NCI-H146 (cell line): ENCODE measurements at regions not wholly inside any gene's neighbourhood (a gene's known extent, or its start where the extent isn't known, plus 50 kb on each side); places are given as distances from the start of the nearest gene placed in this dataset.

Source experiments
- DNase-seq: peaks from one replicate; lab custom pipeline; 2025; lab: John Stamatoyannopoulos, UW

DNA sequence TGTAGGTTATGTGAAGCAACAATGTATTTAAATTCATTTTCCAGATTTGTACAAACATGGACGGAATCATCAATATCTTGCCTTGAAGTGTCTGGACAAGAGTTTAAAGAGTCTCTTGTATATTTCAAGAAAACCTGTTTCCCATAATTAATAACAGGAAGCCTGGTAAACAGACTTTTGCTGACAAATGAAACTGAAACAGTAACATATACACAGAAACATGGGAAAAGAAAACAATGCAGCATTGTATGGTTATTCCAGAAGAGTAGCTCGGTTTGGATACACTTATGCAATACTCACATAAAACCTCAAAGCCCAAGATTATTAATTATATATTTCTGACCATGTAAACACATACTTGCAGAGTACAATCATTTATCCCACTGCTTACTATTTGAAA lies 265.5 kb downstream of the PTPRC start:
- no peak for DNase-seq

DNA sequence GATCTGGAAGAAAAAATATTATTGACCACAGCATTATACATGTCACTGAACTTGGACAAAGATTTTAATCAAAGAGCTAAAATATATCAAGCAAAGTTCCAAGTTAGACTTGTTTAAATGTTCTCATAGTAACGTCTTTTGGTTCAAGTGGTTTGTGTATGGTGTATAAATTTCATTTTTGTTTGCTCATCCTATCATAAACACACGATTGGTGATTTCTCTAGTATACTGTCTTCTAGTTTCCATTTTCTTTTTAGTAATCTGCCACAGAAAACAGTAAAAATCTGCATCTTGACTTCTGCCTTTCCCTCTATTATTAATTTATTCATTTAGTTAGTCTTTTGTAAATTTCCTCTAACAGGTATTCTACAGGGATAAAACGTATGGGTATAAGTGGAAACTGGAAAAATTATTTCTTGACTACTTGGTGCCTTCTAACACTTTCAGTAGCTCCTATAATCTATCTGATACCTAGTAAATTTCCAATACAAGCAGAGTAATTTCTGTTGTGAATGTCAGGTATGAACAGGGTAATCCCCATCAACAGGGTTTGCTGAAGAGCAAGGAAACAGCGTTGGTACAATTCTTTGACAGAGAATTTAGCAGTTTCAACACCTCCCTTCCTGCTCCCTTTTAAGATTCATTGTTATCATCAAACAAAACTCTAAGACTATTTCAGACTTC lies 268.0 kb downstream of the PTPRC start:
- no peak for DNase-seq

DNA sequence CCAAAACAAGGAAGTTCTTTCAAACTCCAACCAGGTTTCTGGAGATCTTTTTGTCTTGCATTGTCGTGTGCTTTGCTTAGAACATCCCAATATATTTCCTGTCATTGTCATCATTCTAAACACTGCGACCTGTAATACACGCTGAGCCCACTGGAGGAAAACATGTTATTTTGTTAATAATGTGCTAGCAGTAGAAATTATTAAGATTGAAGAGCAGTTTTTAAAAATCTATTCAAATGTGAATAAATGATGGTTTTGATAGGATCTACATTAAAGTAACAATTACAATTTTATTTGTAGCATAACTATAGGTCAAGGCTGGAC lies 268.5 kb downstream of the PTPRC start:
- no peak for DNase-seq

DNA sequence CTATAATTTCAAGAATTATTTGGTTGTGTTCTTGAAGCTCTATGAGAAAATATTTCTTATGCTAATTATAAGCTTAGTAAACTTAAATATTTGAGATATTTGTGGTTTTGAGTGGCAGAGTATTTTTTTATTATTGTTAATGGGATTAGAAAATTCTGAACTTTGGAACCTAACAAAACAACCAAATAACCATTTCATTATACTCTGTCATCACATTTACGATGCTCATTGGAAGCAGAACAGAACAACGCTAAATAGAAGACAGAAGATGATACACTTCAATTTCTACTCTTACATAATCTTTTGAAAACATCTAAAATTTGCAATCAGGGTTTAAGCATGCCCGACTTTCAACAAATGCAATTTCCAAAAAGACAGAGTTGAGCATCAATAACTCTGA lies 270.2 kb downstream of the PTPRC start:
- no peak for DNase-seq

DNA sequence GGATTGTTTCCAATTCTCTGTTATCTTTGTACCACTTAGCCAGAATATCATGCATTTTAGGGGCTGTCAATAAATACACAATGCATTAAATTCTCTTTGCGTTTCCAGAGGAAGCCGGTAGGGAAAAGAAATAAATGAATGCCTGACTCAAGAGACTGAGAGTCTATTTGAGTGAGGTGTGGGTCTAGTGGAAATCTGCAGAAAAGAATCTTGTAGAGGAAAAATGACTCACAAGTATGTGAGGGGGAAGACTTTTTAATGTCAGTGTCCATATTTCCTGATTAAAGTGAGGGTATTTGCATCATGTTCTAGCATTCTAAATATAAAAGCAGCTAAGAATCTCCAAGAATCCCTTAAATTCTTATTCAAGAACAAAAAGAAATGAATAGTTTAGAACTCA lies 271.1 kb downstream of the PTPRC start:
- DNase-seq, result no peak

DNA sequence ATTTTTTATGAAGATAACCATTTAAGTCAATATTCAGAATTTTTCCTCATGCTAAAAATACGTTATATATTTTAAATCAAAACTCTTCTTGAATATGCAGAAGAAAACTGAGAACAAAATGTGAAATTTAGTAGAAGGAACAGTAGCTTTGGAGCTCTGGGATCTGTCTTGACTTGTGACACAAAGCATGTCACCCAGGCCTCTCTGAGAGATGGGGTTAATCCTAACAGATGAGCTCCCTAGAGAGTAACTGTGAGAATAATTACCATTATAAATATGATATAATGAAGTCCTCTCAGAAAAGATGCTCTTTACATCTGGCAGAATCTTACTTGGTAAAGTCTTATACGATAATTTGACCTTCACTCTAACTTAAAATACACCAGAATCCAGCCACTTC lies 272.0 kb downstream of the PTPRC start:
- DNase-seq, result no peak

DNA sequence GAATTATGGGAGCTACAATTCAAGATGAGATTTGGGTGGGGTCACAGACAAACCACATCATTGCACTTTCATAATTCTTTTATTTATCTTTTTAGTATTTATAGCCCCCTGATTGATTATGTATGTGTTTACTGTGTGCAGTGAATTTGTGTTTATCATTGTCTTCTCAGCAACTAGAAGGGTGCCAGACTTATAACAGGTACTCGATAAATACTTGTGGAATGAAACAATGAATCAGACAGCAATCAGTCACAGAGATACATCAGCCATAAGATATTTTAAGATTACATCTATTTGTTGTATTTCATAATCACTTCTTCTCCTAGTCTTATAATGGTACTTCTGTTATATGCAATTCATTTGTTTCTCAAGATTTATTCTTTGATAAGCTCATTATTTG lies 273.2 kb downstream of the PTPRC start:
- DNase-seq, result no peak

DNA sequence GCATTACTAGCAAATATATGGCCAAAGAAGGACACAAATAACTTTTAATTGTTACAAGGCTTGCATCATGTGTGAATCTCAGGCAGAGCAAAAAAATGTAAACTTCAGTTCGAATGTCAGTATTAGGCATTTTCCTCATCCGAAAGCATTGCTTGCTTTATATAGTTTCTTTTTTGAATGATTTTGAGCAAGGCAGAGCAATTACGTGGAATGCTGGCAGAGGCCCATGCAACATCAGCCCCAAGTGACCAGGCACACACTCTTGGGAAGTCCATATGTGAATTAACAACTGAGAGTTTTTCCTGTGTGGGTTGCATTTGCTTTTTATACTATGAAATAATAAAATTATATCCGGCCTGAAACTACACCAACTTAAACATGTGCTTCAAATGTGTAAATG lies 274.8 kb downstream of the PTPRC start:
- DNase-seq, result no peak

DNA sequence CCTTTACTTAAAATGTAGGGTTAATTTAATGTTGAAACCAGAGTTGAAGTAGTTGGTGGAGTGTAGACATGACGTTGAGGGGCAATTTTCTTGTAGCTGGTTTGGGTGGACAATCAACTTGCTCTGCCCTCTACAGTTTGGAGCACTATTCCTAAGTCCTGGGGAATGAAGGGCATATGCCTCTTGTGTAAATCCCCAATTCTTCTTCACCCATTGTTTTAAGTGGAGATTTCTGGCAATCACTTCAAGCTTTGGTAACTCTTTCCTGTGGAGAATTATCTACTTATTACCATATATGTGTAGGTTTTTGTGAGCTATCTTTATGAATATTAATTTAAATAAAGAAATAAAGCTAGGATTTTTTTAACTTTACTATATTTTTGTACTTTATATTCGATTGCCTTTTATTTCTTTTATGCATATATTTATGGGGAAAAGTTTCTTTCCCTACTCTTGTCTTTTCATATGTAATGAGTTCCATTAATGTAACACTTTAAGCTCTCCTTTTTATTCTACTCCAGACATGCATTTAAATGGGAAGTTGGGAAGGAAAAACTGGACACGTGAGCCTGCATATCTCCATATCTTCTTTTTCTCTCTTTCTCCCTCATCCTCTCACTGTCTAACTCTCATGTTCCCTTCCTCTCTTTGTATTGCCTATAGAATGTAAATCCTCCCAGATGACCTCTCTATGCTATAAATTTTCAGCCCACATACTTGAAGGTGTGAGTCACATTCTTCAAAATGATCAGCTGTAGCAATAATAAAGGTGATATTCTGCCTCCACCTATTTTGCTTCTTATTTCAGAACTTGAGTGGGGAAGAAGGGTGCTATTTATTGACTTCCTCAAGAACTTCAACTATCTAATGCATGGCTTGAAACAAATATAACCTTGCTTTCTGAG lies 276.7 kb downstream of the PTPRC start:
- DNase-seq, result no peak

DNA sequence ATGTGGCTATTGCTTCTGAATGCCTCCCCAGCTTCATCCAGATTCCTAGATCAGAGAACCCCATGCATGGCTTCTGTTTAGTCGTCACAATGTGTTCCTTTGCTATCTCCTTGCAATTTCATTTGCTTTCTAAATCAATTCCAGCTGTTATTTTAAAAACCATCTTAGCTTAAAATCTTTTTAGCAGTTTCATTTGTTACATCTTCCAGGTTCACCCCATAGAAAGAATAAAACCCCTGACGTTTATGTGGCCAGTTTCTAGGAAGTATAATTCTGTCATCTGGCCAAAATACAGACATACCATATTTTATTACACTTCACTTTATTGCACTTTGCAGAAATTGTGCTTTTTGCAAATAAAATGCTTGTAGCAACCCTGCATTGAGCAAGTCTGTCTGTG lies 278.4 kb downstream of the PTPRC start:
- DNase-seq, result no peak

DNA sequence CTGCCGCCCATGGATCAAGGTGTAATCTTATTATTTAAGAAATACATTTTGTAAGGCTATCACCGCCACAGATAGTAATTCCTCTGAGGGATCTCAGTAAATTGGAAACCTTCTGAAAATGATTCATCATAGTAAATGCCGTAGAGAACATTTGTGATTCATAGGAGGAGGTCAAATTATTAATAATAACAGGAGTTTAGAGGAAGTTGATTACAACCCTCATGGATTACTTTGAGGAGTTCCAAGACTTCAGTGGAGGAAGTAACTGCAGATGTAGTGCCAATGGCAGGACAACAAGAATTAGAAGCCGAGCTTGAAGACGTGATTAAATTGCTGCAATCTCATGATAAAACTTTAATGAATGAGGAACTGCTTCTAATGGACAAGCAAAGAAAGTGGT lies 280.1 kb downstream of the PTPRC start:
- no peak for DNase-seq

DNA sequence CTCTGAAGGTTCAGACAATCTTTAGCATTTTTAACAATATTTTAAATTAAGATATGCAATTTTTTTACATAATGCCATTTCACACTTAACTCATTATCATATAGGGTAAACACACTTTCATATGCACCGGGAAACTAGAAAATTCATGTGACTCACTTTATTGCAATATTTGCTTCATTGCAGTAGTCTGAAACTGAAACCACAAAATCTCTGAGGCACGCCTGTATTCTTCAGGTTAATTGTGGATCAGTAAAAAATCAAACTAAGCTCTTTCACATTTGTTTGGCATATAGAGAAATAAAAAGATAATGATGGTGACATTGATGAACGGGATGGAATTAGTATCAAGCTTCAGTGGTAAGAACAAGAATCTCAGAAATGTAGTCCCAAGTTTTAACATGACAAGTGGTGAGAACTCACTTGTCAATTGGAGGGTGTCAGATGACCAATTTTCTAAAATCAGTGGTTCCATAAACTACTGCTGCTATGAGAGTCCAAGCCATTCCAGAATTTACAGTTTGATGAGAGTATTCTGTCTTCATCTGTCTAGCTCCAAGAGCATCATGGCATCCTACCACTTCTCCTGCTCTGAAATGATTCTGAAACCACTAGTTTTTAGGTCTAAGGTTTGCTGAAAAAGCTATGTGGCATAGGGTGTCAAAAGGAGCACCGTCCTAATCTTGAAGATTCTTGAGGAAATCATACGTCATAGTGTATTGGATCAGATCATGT lies 281.0 kb downstream of the PTPRC start:
- no peak for DNase-seq

DNA sequence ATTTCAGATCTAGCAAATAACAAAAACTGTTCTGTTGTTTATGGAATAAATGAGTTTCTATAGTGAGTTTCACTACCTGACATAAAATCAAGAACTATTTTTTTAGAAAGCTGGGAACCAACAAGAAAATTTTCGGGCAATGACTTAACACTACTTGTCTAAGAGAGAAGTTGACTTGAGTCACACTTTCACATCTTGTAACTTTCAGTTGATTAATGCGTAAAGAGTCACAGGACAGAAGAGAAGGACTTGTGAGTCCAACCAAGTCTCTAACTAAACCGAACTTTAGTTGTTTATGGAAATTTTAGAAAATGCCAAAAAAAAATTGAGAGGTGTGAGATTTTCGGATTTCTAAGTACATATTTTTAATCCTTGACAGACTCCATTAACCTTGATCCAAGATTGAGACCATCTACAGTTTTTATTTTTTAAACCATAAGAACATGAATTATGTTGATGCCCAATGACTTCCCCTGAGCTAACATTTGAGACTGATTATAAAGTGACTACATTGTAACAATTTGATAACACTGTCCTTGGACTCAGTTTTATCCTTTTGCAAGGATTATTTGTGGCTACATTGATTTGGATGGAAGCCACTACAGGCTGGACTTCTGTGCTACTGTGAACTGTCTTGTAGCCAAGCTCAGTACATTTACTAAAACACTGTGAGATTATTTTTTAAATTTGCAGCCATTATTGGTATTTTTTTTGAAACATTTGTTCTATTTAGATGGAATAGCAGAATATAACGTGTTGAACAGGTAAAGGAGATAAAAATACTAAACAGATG lies 284.0 kb downstream of the PTPRC start:
- no peak for DNase-seq

DNA sequence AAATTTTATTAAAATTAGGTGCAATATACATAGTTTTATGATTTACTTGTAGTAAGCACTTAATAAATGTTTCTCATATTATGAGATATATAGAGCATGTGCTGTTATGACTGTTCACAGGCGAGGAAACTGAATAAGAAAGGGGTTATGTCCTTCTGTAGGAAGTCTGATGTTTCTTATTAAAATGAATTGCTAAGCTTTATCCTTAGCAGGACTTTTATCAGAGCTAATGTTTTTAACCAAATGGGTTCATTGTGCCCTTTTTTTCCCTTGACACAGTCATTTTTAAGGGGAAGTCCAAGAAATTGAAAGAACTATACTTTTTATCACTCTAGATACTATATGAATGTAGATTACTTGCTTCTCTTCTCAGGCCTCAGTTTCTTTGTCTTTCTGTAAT lies 285.2 kb downstream of the PTPRC start:
- no peak for DNase-seq

DNA sequence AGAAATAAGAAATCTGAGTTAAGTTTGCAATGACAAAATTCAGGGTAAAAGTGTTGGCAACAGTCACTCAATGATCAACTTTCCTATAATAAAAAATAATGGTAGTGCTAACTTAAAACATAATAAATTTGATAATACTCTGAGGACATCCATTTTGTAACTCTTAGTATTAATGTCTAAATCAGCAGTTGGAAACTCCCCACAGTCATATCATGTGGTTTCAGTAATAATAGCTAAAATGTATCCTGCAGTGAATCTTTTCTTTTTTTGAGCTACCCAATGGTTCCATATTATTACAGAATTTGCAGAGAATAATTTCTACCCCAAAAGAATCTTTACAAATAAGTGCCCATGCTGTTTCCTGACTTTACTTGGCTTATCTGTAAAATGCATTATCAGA lies 286.7 kb downstream of the PTPRC start:
- no peak for DNase-seq

DNA sequence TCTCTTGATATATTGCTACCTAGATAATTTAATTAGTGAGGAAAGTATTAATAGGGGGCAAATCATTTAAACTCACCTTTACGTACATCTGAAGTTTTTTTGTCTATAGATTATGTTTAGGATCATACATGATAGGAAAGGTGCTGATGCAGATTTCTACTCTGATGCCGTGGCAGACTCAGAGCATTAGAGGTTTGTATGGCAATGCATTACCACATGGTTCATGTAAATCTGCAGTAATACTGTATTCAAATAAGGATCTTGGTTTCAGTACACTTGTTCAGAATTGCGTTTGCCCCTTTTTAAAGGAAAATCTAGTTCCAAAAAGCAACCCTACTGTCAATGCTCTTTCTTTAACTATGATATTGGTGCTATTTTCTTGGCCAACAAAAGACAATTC lies 288.3 kb downstream of the PTPRC start:
- DNase-seq, result no peak

DNA sequence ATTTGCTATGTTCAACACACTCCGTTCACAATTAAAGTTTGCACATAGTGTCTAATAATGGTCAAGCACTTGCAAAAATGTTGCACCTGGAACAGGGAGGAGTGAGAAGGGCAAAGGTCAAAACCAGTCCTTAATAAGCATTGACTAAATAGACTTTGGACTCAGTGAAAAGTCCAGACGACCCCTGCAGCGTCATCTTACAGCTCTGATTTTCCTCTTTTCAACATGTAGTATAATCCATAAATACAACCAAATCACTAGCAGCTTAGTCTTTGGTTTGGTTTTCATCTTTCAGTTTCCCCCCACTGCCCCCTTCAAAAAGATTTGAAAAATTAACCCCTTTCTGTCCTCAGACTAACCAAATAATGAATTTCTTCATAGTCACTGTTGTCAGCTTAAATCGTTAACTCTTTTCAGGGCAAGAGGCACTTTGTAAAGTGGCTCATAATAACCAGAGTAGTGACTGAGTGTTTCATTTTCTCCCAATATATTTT lies 290.3 kb downstream of the PTPRC start:
- peak; percentile 37 for DNase-seq

DNA sequence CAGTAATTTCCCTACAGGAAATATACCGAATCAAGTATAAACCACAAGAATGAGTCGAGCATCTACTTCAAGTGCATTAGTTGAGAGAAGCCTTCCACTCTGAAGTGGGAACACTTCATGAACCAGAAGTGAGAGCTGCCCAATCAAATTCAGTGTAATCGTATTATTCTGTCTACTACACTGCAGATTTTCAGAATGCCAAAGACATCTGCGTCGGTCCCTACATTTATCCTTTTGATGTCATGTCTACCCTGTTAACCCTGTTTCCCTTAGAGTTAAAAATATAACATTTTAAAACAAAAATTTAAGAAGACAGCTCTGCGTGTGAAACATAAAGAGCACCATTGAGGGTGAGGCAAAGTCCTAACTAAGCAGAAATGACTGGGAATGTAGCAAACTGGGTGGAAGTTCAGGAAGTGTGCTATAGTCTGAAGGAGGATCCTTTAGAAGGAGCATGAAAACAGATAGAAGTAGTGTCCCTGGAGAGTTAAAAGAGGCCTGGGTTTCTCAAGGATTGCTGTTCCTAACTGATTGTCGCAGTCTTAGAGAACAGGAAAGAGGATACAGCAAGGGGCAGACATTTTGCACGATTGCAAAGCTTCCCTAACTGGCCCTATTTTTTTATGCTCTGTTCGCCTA lies 291.2 kb downstream of the PTPRC start:
- DNase-seq, result no peak

DNA sequence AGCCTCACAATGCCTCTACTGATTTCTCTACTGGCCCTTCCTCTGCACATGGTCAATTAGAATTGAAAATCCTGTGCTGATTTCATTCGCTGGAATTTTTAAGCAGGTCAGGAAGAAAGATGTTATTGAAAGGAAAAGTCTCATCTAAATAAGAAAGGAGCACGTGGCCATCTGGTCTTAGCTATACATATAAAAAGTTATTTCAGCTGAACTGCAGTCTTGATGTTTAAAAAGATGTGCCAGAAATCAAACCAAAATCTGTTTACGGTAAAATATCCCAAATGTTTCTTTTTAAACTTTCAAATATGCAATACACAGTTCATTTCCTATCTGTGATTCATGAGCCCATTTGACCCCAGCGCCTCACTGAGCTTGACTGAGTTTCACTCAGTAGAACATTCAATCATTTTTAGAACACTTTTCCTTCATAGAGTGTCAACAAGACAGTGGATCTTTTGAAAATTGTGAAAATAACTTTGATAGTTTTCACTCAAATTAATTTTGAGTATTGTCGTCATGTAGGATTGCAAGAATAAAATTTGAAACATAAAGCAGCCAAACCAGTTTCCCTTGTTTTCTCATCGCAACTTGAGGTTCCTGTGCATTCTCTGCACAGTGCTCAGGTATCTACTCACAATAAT lies 293.6 kb downstream of the PTPRC start:
- DNase-seq, result no peak

DNA sequence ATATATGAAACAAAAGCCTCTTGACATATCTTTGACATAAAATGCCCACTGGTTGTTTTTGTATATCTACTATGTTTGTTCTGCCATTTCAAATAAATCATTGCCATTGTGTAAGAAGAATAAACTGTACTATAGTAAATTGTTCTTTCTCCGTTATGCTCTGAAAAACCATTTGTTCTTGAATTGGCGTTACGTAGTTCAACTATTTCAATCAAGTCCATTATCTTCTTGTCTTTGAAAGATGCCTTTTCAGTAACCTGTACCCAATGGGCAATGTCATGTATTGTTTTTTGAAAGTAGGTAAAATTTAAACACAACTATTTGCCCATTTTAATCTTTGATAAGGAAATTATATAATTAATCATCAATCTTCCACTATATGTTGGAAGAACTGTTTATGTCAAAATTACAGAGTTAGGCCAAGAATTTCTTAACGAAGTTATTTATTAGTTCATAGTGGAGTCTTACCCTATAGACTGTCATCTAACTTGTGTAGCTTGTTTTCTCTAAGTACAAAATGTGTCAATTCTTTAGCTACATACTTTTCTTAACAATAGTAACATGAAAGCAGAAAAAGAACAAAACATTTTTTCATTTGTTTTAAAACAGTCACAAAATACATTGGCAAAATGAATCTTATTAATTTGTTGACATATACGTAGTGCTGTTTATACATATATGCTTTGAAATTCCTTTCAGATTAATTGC lies 294.8 kb downstream of the PTPRC start:
- DNase-seq, result no peak
